DMS 273 treated with DMSO at 0.1 percent for 48 hours (cell line): ENCODE measurements at regions not wholly inside any gene's neighbourhood (a gene's known extent, or its start where the extent isn't known, plus 50 kb on each side); places are given as distances from the start of the nearest gene placed in this dataset.

Source experiments
- DNase-seq: peaks from one replicate; lab custom pipeline; 2025; lab: John Stamatoyannopoulos, UW

- peak; percentile 32 for DNase-seq
Measured at GRCh38 chrX:10288373-10288975, 131.7 kb downstream of the CLCN4 start.

GRCh38 chrX:10296576-10296975 lies 139.8 kb downstream of the CLCN4 start:
- DNase-seq = no peak

- peak; percentile 76 for DNase-seq
Measured at GRCh38 chrX:10310511-10310910, 153.7 kb downstream of the CLCN4 start.

- DNase-seq = no peak
Measured at GRCh38 chrX:10314530-10315104, 157.8 kb downstream of the CLCN4 start.

GRCh38 chrX:10325611-10326010 lies 168.8 kb downstream of the CLCN4 start:
- DNase-seq = no peak

GRCh38 chrX:10326578-10326977 lies 169.8 kb downstream of the CLCN4 start:
- DNase-seq = peak; percentile 30

- DNase-seq = no peak
Measured at GRCh38 chrX:10327651-10328050, 170.9 kb downstream of the CLCN4 start.

- no peak for DNase-seq
Measured at GRCh38 chrX:10329984-10330383, 173.2 kb downstream of the CLCN4 start.

GRCh38 chrX:10341309-10341708 lies 184.5 kb downstream of the CLCN4 start:
- no peak for DNase-seq

- no peak for DNase-seq
Measured at GRCh38 chrX:10350221-10350620, 193.4 kb downstream of the CLCN4 start.

GRCh38 chrX:10350981-10351380 lies 194.2 kb downstream of the CLCN4 start:
- DNase-seq = no peak

- DNase-seq = no peak
Measured at GRCh38 chrX:10352536-10352935, 195.8 kb downstream of the CLCN4 start.

- no peak for DNase-seq
Measured at GRCh38 chrX:10356979-10357378, 200.2 kb downstream of the CLCN4 start.

GRCh38 chrX:10358958-10359357 lies 202.2 kb downstream of the CLCN4 start:
- DNase-seq = no peak

- peak; percentile 12 for DNase-seq
Measured at GRCh38 chrX:10360116-10360515, 203.3 kb downstream of the CLCN4 start.

- no peak for DNase-seq
Measured at GRCh38 chrX:10365532-10366265, 208.9 kb downstream of the CLCN4 start.

GRCh38 chrX:10367406-10367805 lies 210.6 kb downstream of the CLCN4 start:
- no peak for DNase-seq

- DNase-seq = no peak
Measured at GRCh38 chrX:10370976-10371375, 214.2 kb downstream of the CLCN4 start.

GRCh38 chrX:10377427-10377826 lies 220.7 kb downstream of the CLCN4 start:
- no peak for DNase-seq

GRCh38 chrX:10379878-10380277 lies 223.1 kb downstream of the CLCN4 start:
- no peak for DNase-seq

GRCh38 chrX:10380300-10380699 lies 223.5 kb downstream of the CLCN4 start:
- DNase-seq = no peak

GRCh38 chrX:10381193-10381592 lies 224.4 kb downstream of the CLCN4 start:
- DNase-seq = no peak

- DNase-seq = no peak
Measured at GRCh38 chrX:10387011-10387410, 230.2 kb downstream of the CLCN4 start.

- DNase-seq = no peak
Measured at GRCh38 chrX:10390187-10390586, 230.2 kb downstream of the MID1 start.
